PC-9 (cell line): ENCODE measurements at regions not wholly inside any gene's neighbourhood (a gene's known extent, or its start where the extent isn't known, plus 50 kb on each side); places are given as distances from the start of the nearest gene placed in this dataset.

Experiments
- EZH2 ChIP-seq: fragments of 200-600 bp; sonication (generic); IDR thresholded peaks from 2 replicates; pipeline ENCODE4 v1.8.0; 2017; ENCODE audit warnings: antibody characterized with exemption, low read depth
- TF ChIP-seq, protein P1 (sequence below): fragments of 200-600 bp; sonication (generic); conservative IDR thresholded peaks from 2 replicates; pipeline ENCODE4 v1.6.1; 2017; ENCODE audit warnings: mixed run types, antibody characterized with exemption, mild to moderate bottlenecking, moderate library complexity

DNA sequence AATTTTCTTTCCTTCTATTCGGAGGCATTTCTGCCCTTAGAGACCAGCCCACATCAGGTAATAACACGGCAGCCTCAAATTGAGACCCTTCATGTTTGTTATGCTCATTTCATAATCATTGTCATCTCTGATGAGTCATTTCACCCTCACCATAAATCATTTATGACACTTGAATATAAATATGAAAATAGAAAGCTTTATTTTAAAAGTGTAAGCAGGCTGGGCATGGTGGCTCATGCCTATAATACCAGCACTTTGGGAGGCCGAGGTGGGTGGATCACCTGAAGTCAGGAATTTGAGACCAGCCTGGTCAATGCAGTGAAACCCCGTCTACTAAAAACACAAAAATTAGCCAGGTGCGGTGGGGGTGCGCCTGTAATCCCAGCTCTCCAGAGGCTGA, 57.4 kb upstream of the EGFR start:
- TF ChIP-seq, protein P1, sequence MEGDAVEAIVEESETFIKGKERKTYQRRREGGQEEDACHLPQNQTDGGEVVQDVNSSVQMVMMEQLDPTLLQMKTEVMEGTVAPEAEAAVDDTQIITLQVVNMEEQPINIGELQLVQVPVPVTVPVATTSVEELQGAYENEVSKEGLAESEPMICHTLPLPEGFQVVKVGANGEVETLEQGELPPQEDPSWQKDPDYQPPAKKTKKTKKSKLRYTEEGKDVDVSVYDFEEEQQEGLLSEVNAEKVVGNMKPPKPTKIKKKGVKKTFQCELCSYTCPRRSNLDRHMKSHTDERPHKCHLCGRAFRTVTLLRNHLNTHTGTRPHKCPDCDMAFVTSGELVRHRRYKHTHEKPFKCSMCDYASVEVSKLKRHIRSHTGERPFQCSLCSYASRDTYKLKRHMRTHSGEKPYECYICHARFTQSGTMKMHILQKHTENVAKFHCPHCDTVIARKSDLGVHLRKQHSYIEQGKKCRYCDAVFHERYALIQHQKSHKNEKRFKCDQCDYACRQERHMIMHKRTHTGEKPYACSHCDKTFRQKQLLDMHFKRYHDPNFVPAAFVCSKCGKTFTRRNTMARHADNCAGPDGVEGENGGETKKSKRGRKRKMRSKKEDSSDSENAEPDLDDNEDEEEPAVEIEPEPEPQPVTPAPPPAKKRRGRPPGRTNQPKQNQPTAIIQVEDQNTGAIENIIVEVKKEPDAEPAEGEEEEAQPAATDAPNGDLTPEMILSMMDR: no peak
- TF ChIP-seq EZH2: no peak
